Left lung (tissue), 4 donors: ENCODE measurements at regions not wholly inside any gene's neighbourhood (a gene's known extent, or its start where the extent isn't known, plus 50 kb on each side); places are given as distances from the start of the nearest gene placed in this dataset.

Experiments used
- ATAC-seq: fragments of 200-7000 bp; cut with Tn5 transposase; one replicate; pipeline ENCODE4 v1.9.1; 2020; ENCODE audit warnings: moderate library complexity
- DNase-seq, 4 donors: peaks; one replicate each; pipeline ENCODE4 v3.0.0-alpha.2; 2013 to 2020
- H3K27ac ChIP-seq, 2 donors: fragments of 200-600 bp; sonication (generic) in 1 of 2; one replicate each; pipeline versions ENCODE4 v1.5.0 to v1.8.0; 2020 to 2021
- H3K27me3 ChIP-seq, 2 donors: fragments of 200-600 bp; sonication (generic) in 1 of 2; one replicate each; pipeline versions ENCODE4 v1.5.0 to v1.8.0; 2020 to 2021
- H3K36me3 ChIP-seq, 2 donors: fragments of 200-600 bp; sonication (generic) in 1 of 2; one replicate each; pipeline versions ENCODE4 v1.5.0 to v1.8.0; 2020 to 2021
- H3K4me1 ChIP-seq, 2 donors: fragments of 200-600 bp; one replicate each; pipeline ENCODE4 v1.8.0; 2021
- H3K4me3 ChIP-seq, 2 donors: fragments of 200-600 bp; sonication (generic) in 1 of 2; one replicate each; pipeline versions ENCODE4 v1.5.0 to v1.8.0; 2020 to 2021; ENCODE audit warnings: mild to moderate bottlenecking in 1 of 2
- H3K9me3 ChIP-seq, 2 donors: fragments of 200-600 bp; sonication (generic) in 1 of 2; one replicate each; pipeline versions ENCODE4 v1.5.0 to v1.8.0; 2020 to 2021
- CTCF ChIP-seq, 2 donors: fragments of 200-600 bp; sonication (generic) in 1 of 2; IDR thresholded peaks; one replicate each; pipeline versions ENCODE4 v1.5.0 to v1.8.0; 2021; ENCODE audit warnings: antibody characterized with exemption in 2 of 2
- intact Hi-C, 2 donors: fragments of 100-400 bp; cut with DNase I; formaldehyde crosslinking; loops; one replicate each; pipeline versions ENCODE4 v1.11.2 to v1.14.2; 2022
- donor health status: DM: no; HTN: yes; CAD: no.
- donor health status: DM: no; HTN: no; CAD: no.

- intact Hi-C loops = no loop called here
- Histone ChIP-seq H3K27me3 (no peaks in the 10 kb centered on the region), H3K4me1 (no peaks in the 10 kb centered on the region), H3K27ac (no peak overlapping the region), H3K9me3 (peaks cover 0 to 51% of the 10 kb centered on the region in 2 donors), H3K4me3 (no peak overlapping the region), H3K36me3 (no peaks in the 10 kb centered on the region)
- ATAC-seq (no peak), DNase-seq (no peak)
- no peak for TF ChIP-seq CTCF (IDR thresholded peaks at IDR 0.05)
Measured at GRCh38 chr15:26477044-26477443, 295.8 kb downstream of the GABRB3 start.

- intact Hi-C loops = no loop called here
- no peak for TF ChIP-seq CTCF (IDR thresholded peaks at IDR 0.05)
- DNase-seq (no peak), ATAC-seq (no peak)
- Histone ChIP-seq H3K9me3 (peaks cover 0 to 52% of the 10 kb centered on the region in 2 donors), H3K4me3 (no peak overlapping the region), H3K36me3 (no peaks in the 10 kb centered on the region), H3K27ac (no peak overlapping the region), H3K4me1 (no peaks in the 10 kb centered on the region), H3K27me3 (no peaks in the 10 kb centered on the region)
Measured at GRCh38 chr15:26475554-26475953, 297.3 kb downstream of the GABRB3 start.

- Histone ChIP-seq H3K4me1 (no peaks in the 10 kb centered on the region), H3K27ac (no peak overlapping the region), H3K27me3 (no peaks in the 10 kb centered on the region), H3K9me3 (peaks cover 0 to 43% of the 10 kb centered on the region in 2 donors), H3K4me3 (no peak overlapping the region), H3K36me3 (no peaks in the 10 kb centered on the region)
- intact Hi-C loops = no loop called here
- DNase-seq (no peak), ATAC-seq (no peak)
- no peak for TF ChIP-seq CTCF (IDR thresholded peaks at IDR 0.05)
Measured at GRCh38 chr15:26472661-26473060, 300.2 kb downstream of the GABRB3 start.

GRCh38 chr15:26461847-26462608 lies 310.8 kb downstream of the GABRB3 start:
- H3K27ac ChIP-seq = no peak overlapping the region
- H3K27me3 ChIP-seq = no peaks in the 10 kb centered on the region
- DNase-seq = peak in 1 of 4 donors; percentile 71
- H3K4me1 ChIP-seq = no peaks in the 10 kb centered on the region
- TF ChIP-seq CTCF (IDR thresholded peaks at IDR 0.05) = no peak
- peaks cover 0 to 79% of the 10 kb centered on the region in 2 donors for H3K9me3 ChIP-seq
- no peak for ATAC-seq
- H3K36me3 ChIP-seq = no peaks in the 10 kb centered on the region
- intact Hi-C loops = no loop called here
- H3K4me3 ChIP-seq = no peak overlapping the region

GRCh38 chr15:26460165-26460564 lies 312.7 kb downstream of the GABRB3 start:
- intact Hi-C loops = no loop called here
- no peak for ATAC-seq

More at GRCh38 chr15:26460165-26460564, 312.7 kb downstream of the GABRB3 start:
- DNase-seq = no peak
- peaks cover 0 to 83% of the 10 kb centered on the region in 2 donors for H3K9me3 ChIP-seq
- H3K4me1 ChIP-seq = no peaks in the 10 kb centered on the region
- TF ChIP-seq CTCF (IDR thresholded peaks at IDR 0.05) = no peak
- no peaks in the 10 kb centered on the region for H3K27me3 ChIP-seq
- no peak overlapping the region for H3K4me3 ChIP-seq
- no peaks in the 10 kb centered on the region for H3K36me3 ChIP-seq
- H3K27ac ChIP-seq = no peak overlapping the region
